ENCODE measurements at regions not wholly inside any gene's neighbourhood (a gene's known extent, or its start where the extent isn't known, plus 50 kb on each side); places are given as distances from the start of the nearest gene placed in this dataset.

DNA sequence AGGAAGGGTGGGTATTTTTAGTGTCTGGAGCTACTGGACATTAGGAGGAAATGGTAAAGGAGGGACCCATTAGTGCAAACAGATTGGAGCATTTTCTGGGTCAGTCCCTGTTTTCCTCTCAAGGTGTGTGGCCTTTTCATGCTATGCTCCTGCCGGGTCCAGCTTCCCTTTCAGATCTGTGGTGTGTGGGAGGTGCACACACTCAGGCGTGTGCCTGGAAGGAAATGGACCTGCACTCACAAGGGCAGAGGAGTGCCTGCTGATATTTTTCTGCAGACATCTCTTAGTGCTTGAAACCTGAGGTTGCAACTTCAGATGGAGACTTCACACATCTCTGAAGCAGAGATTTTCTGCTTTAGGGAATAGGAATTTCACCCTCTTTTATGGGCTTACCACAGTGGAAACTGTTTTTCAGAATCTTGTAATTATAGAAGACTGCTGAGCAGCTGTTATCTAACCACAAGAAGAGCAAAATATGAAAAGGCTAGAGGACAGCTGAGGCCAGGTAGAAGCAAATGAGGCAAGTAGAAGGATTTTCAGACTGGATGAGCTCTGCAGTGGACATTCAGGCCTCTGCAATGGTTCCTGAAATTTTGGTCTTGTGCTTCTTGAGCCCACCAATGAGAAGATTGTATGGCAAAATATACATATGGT, 764.3 kb downstream of the QKI start:
- Histone ChIP-seq H4K20me1 (ENCODE audit: insufficient read depth, low read length) (no peaks in the 10 kb centered on the region), H2AK5ac (ENCODE audit: low read depth, low read length) (no peak overlapping the region)
- WGBS, 2 experiments (ENCODE audit: extremely low coverage in 2 of 2, insufficient read length in 1 of 2) = no CpG with 5 or more reads among the region's 2 CpGs

More for the DNA sequence above, 764.3 kb downstream of the QKI start:
- no peak overlapping the region for H3K14ac ChIP-seq (replicated peaks; ENCODE audit: low read depth, low read length)
- peaks cover 30% of the 10 kb centered on the region for H3K9me3 ChIP-seq (ENCODE audit: control insufficient read depth, insufficient read depth, low read length)
- in situ Hi-C loops (cut with MboI; ENCODE audit: low sequenced_read_pairs) (no loop called here), dilution Hi-C loops (cut with HindIII; ENCODE audit: low sequenced_read_pairs, unreplicated experiment) (no loop called here), intact Hi-C loops (cut with micrococcal nuclease) (no loop called here)
- H4K5ac ChIP-seq (ENCODE audit: low read depth, low read length) = no peak overlapping the region
- H3K27ac ChIP-seq (ENCODE audit: insufficient read depth, low read length) = no peak overlapping the region
- POLR2A ChIA-PET (ENCODE audit: unreplicated experiment) = no interaction called here
- ATAC-seq (ENCODE audit: low read depth) (no peak), DNase-seq (no peak)
- no peak overlapping the region for H2AK9ac ChIP-seq (replicated peaks; ENCODE audit: low read depth, low read length, poor library complexity)
- H4K8ac ChIP-seq (ENCODE audit: low read depth in 2 of 2, low read length in 2 of 2) = no peak overlapping the region
- H3K9me1 ChIP-seq (ENCODE audit: insufficient read depth, low read length) = no peaks in the 10 kb centered on the region
- no peaks in the 10 kb centered on the region for H3K79me1 ChIP-seq (ENCODE audit: low read depth in 1 of 2, low read length in 2 of 2)
- no peak overlapping the region for H3K56ac ChIP-seq (ENCODE audit: extremely low read depth, insufficient read depth, low read length)
- no peak overlapping the region for H3K23ac ChIP-seq (ENCODE audit: low read depth, low read length)
- H3K18ac ChIP-seq (ENCODE audit: low read depth, low read length) = no peak overlapping the region
- no peak overlapping the region for H2BK20ac ChIP-seq (ENCODE audit: low read depth, low read length)
- BruUV-seq (replicated peaks) = no TSS peak
- H3K27me3 ChIP-seq (ENCODE audit: control insufficient read depth, insufficient read depth, low read length) = no peaks in the 10 kb centered on the region
- no peak overlapping the region for H2AFZ ChIP-seq (replicated peaks; ENCODE audit: low read length, poor library complexity)
- TF ChIP-seq BHLHE40 (IDR thresholded peaks at IDR 0.05; ENCODE audit: low read depth, low read length) = no peak
- no peak for TF ChIP-seq ELK1 (IDR thresholded peaks at IDR 0.05; ENCODE audit: borderline replicate concordance, low read depth, low read length)
- TF ChIP-seq CEBPB (IDR thresholded peaks at IDR 0.05; ENCODE audit: low read depth, low read length) = no peak
- no peak for TF ChIP-seq MXI1 (IDR thresholded peaks at IDR 0.05; ENCODE audit: borderline replicate concordance, low read depth, low read length)
- no peak for TF ChIP-seq FOS (IDR thresholded peaks at IDR 0.05; ENCODE audit: low read depth, low read length)
- TF ChIP-seq MAFK (IDR thresholded peaks at IDR 0.05; ENCODE audit: low read depth, low read length) = no peak
- TF ChIP-seq CHD1 (IDR thresholded peaks at IDR 0.05; ENCODE audit: low read depth, low read length) = no peak
- no peak for TF ChIP-seq RFX5 (IDR thresholded peaks at IDR 0.05; ENCODE audit: low read depth, low read length)
- no peak overlapping the region for H2BK15ac ChIP-seq (ENCODE audit: low read depth, low read length)
- H3K9ac ChIP-seq (ENCODE audit: low read depth, low read length) = no peak overlapping the region
- no peaks in the 10 kb centered on the region for H3K36me3 ChIP-seq (ENCODE audit: control insufficient read depth, insufficient read depth, low read length)
- H3K4me1 ChIP-seq (ENCODE audit: control insufficient read depth, insufficient read depth, low read length) = no peaks in the 10 kb centered on the region
- H4K91ac ChIP-seq (ENCODE audit: insufficient read depth, low read depth, low read length) = no peak overlapping the region
- H3K4me2 ChIP-seq (ENCODE audit: low read depth, low read length) = no peak overlapping the region
- H2BK120ac ChIP-seq (ENCODE audit: low read depth, low read length) = no peak overlapping the region
- CTCF ChIA-PET = interaction anchor here (0.6 kb wide), 1 partner anchor 10 kb away, joined by 4 read pairs; no protein-coding TSS in a partner anchor
- no peak overlapping the region for H2BK5ac ChIP-seq (ENCODE audit: low read depth, low read length, poor library complexity, severe bottlenecking)
- no peak overlapping the region for H3K4me3 ChIP-seq (ENCODE audit: insufficient read depth, low read depth, low read length)
- no peak overlapping the region for H3K4ac ChIP-seq (ENCODE audit: low read depth, low read length)

All from IMR-90 (cell line).